ENCODE measurements at regions not wholly inside any gene's neighbourhood (a gene's known extent, or its start where the extent isn't known, plus 50 kb on each side); places are given as distances from the start of the nearest gene placed in this dataset.

DNA sequence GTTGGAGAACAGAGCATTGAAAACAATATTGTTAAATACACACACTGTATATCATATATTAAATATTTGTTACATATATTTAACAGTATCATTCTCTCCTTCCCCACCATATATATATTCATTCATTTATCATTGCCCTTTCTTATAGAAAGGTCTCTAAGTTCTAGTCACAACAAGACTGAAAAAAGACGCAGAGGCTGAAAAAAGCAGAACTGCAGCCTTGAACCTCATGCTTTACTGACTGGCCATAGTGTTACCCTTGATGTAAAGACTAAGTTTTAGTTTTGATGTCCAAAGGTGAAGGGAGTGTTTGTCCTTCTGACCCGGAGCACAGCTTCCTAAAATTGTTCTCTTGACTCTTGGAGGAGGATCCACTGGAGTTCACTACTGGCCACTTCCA lies 247.9 kb downstream of the PTEN start:
- no peak for DNase-seq

DNA sequence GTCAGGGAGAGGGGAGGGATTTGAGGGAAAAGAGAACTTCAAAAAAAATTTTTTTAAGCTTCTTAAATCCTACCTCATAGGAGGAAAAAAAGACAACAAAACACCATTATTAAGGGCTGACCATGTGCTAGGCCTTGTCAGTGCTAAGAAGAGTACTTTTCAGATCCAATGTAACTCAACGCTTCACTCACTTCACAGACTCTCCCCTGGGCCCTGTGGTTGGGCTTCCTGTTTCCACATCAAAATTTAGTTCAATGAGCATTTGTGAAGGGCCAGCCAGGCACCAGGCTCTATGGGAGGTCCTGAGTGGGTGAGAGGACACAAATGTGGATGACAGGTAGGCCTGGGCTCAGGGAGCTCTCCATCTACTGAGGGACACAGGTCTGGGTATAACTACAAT lies 249.8 kb downstream of the PTEN start:
- peak in 1 of 2 donors; percentile 46 for DNase-seq

DNA sequence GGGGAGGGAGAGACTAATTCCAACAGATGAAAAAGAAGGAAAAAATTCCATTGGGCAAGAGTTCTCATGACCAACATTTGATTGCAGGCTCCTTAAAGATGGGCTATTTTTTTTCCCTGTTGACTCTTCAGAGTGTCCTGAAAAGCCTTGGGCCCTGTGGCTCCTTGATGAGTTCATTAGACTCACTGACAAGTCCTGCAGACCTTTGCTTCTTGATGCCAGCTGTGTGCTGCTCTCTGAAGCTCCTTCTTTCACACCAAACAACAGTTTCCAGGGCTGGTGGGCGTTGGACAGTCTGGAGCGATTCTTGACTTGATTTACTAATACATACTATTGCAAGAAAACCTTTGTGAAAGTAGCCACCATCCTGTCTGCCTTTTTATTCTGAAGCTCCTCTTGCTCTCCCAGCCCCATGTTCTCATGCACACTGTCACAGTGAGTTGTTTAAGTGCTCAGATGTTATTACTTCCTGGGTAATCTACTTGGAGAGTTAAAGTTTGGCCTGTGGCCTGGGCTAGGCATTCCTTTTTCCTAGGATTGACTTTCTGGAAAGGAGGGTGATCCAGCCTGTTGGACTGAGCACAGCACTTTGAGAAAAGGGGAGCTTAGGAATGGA lies 250.3 kb downstream of the PTEN start:
- no peak for DNase-seq

DNA sequence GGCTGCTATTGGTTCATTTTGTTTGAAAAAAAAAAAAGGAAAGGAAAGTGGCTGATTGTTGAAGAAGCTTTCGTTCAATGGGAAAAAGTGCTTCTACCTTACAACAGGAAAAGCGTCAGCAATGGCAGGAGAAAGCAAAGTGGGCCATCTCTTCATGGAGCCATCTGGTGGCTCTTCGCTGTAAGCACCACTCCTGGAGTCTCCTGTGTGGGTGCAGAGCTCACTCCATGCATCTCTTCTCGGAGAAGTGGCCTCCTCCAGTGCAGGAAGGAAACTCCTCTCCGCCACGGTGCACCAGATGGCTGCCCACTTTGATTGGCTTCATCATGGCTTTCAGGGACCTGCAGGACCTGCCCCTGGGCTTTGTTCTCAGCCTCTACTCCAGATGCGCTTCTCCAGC lies 250.9 kb downstream of the PTEN start:
- peak; percentile 38 to 41 for DNase-seq

DNA sequence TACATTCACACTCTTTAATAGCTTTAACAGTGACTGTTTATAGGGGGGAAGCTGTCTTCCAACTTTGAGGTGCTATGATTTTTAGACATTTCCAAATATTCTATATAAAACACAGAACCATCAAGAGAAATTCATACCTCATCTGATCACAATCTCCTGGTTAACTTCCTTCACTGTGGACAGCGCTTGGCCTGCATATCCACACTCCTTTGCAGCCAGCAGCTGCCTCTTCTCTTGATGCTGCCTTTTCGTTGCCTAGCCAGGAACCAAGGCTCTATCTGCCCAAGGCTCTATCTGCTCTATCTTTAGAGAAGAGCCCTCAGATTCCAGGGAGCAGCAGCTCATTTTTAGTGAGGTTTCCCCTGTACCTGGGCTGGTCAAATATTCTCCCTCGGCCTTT lies 252.0 kb downstream of the PTEN start:
- DNase-seq: no peak

DNA sequence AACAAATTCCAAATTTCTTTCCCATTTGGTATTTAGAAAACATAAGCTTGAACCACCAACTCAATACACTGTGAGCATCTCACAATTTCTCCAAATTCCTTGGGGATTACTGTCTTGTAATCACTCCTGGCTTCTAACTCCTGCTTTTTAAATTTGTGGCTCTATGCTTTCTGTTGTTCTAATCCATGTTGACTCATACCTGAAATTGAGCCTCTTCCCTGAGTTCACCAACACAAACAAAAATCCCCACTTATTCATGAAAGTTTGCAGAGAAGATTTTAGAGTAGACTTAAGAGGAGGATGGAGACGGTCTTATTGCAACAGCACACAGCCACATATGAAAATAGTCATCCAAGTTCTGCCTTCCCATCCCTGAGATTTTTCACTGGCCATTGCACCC lies 252.5 kb downstream of the PTEN start:
- no peak for DNase-seq

DNA sequence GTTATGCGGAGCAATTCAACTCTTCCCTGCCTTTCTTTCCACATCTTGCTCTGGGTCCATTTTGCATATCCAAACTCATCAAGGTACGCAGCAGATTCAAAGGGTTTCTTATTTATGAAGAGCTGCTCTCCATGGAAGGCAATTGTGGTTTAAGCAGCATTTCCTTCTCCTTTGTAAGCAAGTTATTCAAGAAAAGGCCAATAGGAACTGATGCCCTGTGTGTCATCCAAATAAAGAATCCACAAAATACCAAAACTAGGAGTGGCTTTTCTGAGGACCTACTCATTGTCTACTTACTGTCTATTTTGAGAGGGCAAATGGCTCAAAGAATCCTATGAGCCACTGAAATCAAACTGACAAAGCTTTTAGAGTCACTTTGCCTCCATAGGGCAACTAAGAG lies 253.1 kb downstream of the PTEN start:
- DNase-seq: no peak

GRCh38 chr10:88116971-88117626 lies 253.7 kb downstream of the PTEN start:
- DNase-seq: no peak

GRCh38 chr10:88117869-88118632 lies 254.6 kb downstream of the PTEN start:
- peak; percentile 28 to 42 for DNase-seq

DNA sequence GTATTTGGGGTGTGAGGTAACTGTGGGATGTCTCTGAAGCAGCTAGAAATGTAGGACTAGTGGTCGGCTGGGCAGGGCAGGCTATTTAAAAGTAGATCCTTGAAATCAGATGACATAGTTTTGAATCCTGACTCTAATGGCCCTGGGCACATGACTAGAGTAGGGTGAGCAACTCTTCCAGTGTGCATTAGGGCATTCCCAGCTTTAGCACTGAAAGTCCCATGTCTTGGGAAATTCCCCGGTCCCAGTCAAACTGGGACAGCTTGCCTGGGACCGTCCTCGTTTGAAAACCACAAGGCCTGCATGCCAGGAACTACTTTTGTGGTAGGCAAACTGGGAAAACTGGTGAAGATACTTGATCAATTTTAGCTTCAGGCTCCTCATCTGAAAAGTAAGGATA lies 255.3 kb downstream of the PTEN start:
- DNase-seq: no peak

GRCh38 chr10:88119160-88119559 lies 255.7 kb downstream of the PTEN start:
- DNase-seq: no peak

DNA sequence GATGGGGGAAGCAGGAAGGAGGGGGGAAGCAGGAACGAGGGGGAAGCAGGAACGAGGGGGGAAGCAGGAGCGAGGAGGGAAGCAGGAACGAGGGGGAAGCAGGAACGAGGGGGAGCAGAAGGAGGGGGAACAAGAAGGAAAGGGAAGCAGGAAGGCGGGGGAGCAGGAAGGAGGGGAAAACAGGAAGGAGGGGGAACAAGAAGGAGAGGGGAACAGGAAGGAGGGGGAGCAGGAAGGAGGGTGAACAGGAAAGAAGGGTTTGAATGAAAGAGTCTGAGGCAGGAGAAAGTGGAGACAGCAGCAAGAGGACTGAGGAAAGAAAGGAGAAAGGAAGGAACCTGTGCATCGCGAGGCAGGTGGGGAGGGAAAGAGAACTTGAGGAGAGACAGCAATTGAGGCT lies 256.6 kb downstream of the PTEN start:
- DNase-seq: no peak

GRCh38 chr10:88120599-88121333 lies 257.3 kb downstream of the PTEN start:
- peak in 1 of 2 donors; percentile 30 for DNase-seq

DNA sequence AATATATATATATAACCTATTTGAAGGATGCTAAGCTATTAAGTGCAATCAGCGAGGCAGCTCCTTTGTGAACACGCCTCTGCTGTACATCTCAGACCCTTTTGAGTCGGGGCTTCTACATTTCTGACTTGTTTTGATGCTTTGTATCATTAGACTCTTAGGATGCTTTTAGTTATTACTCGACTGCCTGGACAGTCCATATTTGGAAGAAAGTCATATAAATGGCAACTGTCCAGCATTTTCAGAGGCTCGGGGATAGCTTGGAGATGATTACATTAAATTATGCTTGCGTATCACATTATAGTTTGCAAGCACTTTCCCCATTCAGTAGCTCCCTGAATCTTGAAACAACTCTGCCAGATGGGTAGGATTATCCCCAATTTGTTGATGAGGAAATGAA lies 257.9 kb downstream of the PTEN start:
- DNase-seq: no peak

DNA sequence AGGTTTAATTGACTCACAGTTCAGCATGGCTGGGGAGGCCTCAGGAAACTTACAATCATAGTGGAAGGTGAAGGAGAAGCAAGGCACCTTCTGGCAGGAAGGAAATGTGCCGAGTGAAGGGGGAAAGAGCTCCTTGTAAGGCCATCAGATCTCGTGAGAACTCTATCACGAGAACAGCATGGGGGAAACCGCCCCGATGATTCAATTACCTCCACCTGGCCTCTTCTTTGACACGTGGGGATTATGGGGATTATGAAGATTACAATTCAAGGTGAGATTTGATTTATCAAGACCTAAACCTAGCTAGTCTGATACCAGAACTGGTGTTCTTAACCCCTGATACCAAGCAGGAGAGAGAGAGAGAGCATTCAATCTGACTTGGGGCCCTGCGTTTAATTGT lies 258.7 kb downstream of the PTEN start:
- no peak for DNase-seq

GRCh38 chr10:88122576-88122975 lies 259.2 kb downstream of the PTEN start:
- no peak for DNase-seq

DNA sequence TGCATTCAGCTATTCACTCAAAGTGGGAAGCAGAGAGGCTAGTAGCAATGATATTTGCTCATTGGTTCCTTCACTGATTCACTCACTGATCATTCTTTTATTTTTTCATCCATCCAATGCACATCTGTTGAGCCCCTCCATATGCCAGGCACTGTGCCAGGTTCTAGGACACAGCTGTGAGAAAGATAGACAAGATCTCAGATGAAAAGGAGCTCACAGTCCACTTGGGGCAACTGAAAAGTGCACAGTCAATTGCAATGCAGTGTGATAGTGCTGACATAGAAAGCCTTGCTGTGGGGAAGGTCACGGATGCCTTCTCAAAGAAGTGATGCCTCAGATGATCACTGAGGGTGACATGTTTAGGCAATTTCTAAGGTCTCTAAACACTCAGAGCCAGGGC lies 262.3 kb downstream of the PTEN start:
- DNase-seq: no peak

- DNase-seq: no peak
Measured at GRCh38 chr10:88126699-88127098, 263.3 kb downstream of the PTEN start.

- DNase-seq: no peak
Measured at GRCh38 chr10:88127269-88127668, 263.8 kb downstream of the PTEN start.

DNA sequence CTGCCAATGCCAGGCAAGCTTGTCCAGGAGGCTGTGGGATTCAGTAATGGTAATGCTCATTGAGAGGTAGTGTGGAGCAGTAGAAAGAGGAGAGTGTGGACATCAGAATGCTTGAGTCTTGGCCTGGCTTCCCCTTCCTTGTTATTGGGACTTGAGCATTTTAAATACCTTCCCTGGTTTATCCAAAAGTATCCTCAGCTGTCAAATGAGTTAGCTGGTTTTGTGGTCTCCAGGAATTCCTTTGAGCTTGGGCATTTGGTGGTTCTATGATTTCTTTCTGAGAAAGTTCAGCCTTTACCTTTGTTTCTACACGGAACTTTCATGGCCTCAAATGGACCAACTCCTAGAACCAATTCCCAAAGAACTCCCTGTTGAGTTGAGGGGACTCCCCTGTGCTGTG lies 264.3 kb downstream of the PTEN start:
- DNase-seq: no peak

GRCh38 chr10:88129013-88129412 lies 265.6 kb downstream of the PTEN start:
- no peak for DNase-seq

GRCh38 chr10:88130912-88131311 lies 267.5 kb downstream of the PTEN start:
- DNase-seq: no peak

DNA sequence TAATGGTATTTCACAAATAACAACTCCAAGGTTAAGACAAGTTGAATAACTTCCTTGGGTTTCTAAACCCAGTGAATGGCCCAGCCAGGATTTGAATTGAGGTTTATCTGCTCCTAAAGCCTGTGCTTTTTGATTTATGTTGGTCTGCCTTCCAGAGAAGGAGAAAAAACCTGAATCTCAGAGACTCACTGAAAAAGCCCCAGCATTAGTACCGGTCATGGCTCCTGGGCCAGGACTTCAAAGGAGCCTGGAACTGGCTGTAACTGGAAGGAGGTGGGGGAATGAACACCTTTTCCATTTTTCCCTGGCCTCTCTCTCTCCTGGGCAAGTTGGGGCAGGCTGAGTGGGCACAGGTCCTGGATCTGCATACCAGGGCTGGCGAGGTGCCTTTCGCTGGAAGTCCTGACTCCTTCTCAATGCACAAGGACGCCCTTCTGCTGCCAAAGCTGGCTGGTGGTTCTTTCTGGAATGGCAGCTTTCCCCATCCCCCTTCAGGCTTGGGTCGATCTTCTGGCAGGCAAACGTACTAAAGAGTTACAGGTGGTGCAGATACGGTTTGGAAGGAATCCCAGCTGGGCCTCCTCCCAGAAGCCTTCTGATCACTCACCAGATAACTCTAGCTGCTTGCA lies 268.2 kb downstream of the PTEN start:
- no peak for DNase-seq

All from CD4-positive, alpha-beta T cell treated with Interleukin-4 for 1 hour (primary cell).